ENCODE measurements at regions not wholly inside any gene's neighbourhood (a gene's known extent, or its start where the extent isn't known, plus 50 kb on each side); places are given as distances from the start of the nearest gene placed in this dataset.

- Histone ChIP-seq H3K4me2 (ENCODE audit: insufficient read depth, low read length, poor library complexity, severe bottlenecking) (no peak overlapping the region), H3K27me3 (ENCODE audit: control insufficient read depth in 3 of 3, insufficient read depth in 3 of 3, low read depth in 1 of 3, low read length in 3 of 3) (no peaks in the 10 kb centered on the region)
Measured at GRCh38 chr11:80698637-80699036, 1257.8 kb upstream of the TENM4 start.

GRCh38 chr11:80694385-80694784 is 1253.6 kb upstream of the TENM4 start:
- Histone ChIP-seq H2AK5ac (ENCODE audit: low read depth, low read length) (no peak overlapping the region), H2BK5ac (ENCODE audit: low read length) (no peak overlapping the region)

More at GRCh38 chr11:80698637-80699036, 1257.8 kb upstream of the TENM4 start:
- Histone ChIP-seq H3K79me1 (ENCODE audit: low read depth, low read length) (no peaks in the 10 kb centered on the region), H4K8ac (ENCODE audit: low read depth, low read length) (no peak overlapping the region), H2BK12ac (ENCODE audit: low read length) (no peak overlapping the region), H3K4me3 (ENCODE audit: low read length in 2 of 2) (no peak overlapping the region), H3K23ac (ENCODE audit: low read depth, low read length, poor library complexity) (no peak overlapping the region), H3K4me1 (ENCODE audit: control insufficient read depth in 2 of 2, insufficient read depth in 1 of 2, low read depth in 1 of 2, low read length in 2 of 2) (no peaks in the 10 kb centered on the region), H2AK5ac (ENCODE audit: low read depth, low read length) (no peak overlapping the region), H3K14ac (ENCODE audit: low read length) (no peak overlapping the region), H3K36me3 (replicated peaks in 1 of 2; ENCODE audit: control insufficient read depth in 2 of 2, insufficient read depth in 2 of 2, low read length in 2 of 2) (no peaks in the 10 kb centered on the region), H2AFZ (ENCODE audit: low read length) (no peak overlapping the region), H3K9me3 (replicated peaks in 1 of 2; ENCODE audit: control insufficient read depth in 2 of 2, insufficient read depth in 1 of 2, low read depth in 1 of 2, low read length in 2 of 2) (no peaks in the 10 kb centered on the region), H4K91ac (ENCODE audit: low read depth, low read length, poor library complexity) (no peak overlapping the region), H2BK120ac (ENCODE audit: low read depth, low read length) (no peak overlapping the region), H3K9ac (ENCODE audit: low read depth, low read length, poor library complexity) (no peak overlapping the region), H2BK15ac (ENCODE audit: low read length) (no peak overlapping the region), H3K27ac (replicated peaks; ENCODE audit: low read length) (no peak overlapping the region), H3K18ac (ENCODE audit: low read length) (no peak overlapping the region), H2BK5ac (ENCODE audit: low read length) (no peak overlapping the region), H3K4ac (ENCODE audit: low read length) (no peak overlapping the region)
- DNase-seq (ENCODE audit: low spot score): no peak
- no CpG with 5 or more reads among the region's 1 CpG for WGBS, 2 donors (ENCODE audit: extremely low coverage in 2 of 2, insufficient read length in 2 of 2, insufficient replicate concordance in 1 of 2)

DNA sequence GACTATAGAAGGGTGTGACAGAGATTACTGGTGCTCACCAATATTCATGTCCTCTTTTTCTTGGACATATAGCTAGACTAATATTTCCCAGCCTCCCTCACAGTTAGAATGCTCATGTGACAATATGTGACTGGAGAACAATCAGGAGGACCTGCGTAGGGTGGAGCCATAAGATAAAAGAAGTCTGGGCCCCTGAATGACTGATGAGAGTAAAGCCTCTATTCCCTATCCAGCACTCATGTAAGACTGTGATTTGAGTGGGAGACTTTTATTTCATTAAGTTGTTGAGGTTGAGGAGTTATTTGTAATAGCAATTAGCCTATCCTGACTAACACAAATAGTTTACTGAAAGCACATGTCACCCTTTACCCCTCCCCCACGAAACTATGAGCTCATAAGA is 1247.1 kb upstream of the TENM4 start:
- Histone ChIP-seq H3K9me3 (replicated peaks in 1 of 2; ENCODE audit: control insufficient read depth in 2 of 2, insufficient read depth in 1 of 2, low read depth in 1 of 2, low read length in 2 of 2) (no peaks in the 10 kb centered on the region), H3K14ac (ENCODE audit: low read length) (no peak overlapping the region), H2AFZ (ENCODE audit: low read length) (no peak overlapping the region), H3K23ac (ENCODE audit: low read depth, low read length, poor library complexity) (no peak overlapping the region), H3K79me1 (ENCODE audit: low read depth, low read length) (no peaks in the 10 kb centered on the region), H3K4me2 (ENCODE audit: insufficient read depth, low read length, poor library complexity, severe bottlenecking) (no peak overlapping the region), H3K9ac (ENCODE audit: low read depth, low read length, poor library complexity) (no peak overlapping the region), H3K4me1 (ENCODE audit: control insufficient read depth in 2 of 2, insufficient read depth in 1 of 2, low read depth in 1 of 2, low read length in 2 of 2) (no peaks in the 10 kb centered on the region), H2AK5ac (ENCODE audit: low read depth, low read length) (no peak overlapping the region), H3K27me3 (ENCODE audit: control insufficient read depth in 3 of 3, insufficient read depth in 3 of 3, low read depth in 1 of 3, low read length in 3 of 3) (no peaks in the 10 kb centered on the region), H2BK12ac (ENCODE audit: low read length) (no peak overlapping the region), H2BK5ac (ENCODE audit: low read length) (no peak overlapping the region), H4K8ac (ENCODE audit: low read depth, low read length) (no peak overlapping the region), H3K18ac (ENCODE audit: low read length) (no peak overlapping the region), H2BK15ac (ENCODE audit: low read length) (no peak overlapping the region), H3K4ac (ENCODE audit: low read length) (no peak overlapping the region), H2BK120ac (ENCODE audit: low read depth, low read length) (no peak overlapping the region), H4K91ac (ENCODE audit: low read depth, low read length, poor library complexity) (no peak overlapping the region), H3K36me3 (replicated peaks in 1 of 2; ENCODE audit: control insufficient read depth in 2 of 2, insufficient read depth in 2 of 2, low read length in 2 of 2) (no peaks in the 10 kb centered on the region), H3K27ac (replicated peaks; ENCODE audit: low read length) (no peak overlapping the region), H3K4me3 (ENCODE audit: low read length in 2 of 2) (no peak overlapping the region)
- DNase-seq (ENCODE audit: low spot score): no peak
- no CpG with 5 or more reads among the region's 2 CpGs for WGBS, 2 donors (ENCODE audit: extremely low coverage in 2 of 2, insufficient read length in 2 of 2, insufficient replicate concordance in 1 of 2)

More at GRCh38 chr11:80694385-80694784, 1253.6 kb upstream of the TENM4 start:
- H3K9ac ChIP-seq (ENCODE audit: low read depth, low read length, poor library complexity): no peak overlapping the region
- H3K27me3 ChIP-seq (ENCODE audit: control insufficient read depth in 3 of 3, insufficient read depth in 3 of 3, low read depth in 1 of 3, low read length in 3 of 3): no peaks in the 10 kb centered on the region
- no peak overlapping the region for H3K14ac ChIP-seq (ENCODE audit: low read length)
- no peak overlapping the region for H2BK15ac ChIP-seq (ENCODE audit: low read length)
- no peak overlapping the region for H3K23ac ChIP-seq (ENCODE audit: low read depth, low read length, poor library complexity)
- H3K18ac ChIP-seq (ENCODE audit: low read length): no peak overlapping the region
- H2BK120ac ChIP-seq (ENCODE audit: low read depth, low read length): no peak overlapping the region
- no peak overlapping the region for H2BK12ac ChIP-seq (ENCODE audit: low read length)
- H3K4me1 ChIP-seq (ENCODE audit: control insufficient read depth in 2 of 2, insufficient read depth in 1 of 2, low read depth in 1 of 2, low read length in 2 of 2): no peaks in the 10 kb centered on the region
- no peak overlapping the region for H4K91ac ChIP-seq (ENCODE audit: low read depth, low read length, poor library complexity)
- H3K4me2 ChIP-seq (ENCODE audit: insufficient read depth, low read length, poor library complexity, severe bottlenecking): no peak overlapping the region
- no peak overlapping the region for H3K27ac ChIP-seq (replicated peaks; ENCODE audit: low read length)
- no peaks in the 10 kb centered on the region for H3K9me3 ChIP-seq (replicated peaks in 1 of 2; ENCODE audit: control insufficient read depth in 2 of 2, insufficient read depth in 1 of 2, low read depth in 1 of 2, low read length in 2 of 2)
- no peaks in the 10 kb centered on the region for H3K36me3 ChIP-seq (replicated peaks in 1 of 2; ENCODE audit: control insufficient read depth in 2 of 2, insufficient read depth in 2 of 2, low read length in 2 of 2)
- no peak for DNase-seq (ENCODE audit: low spot score)
- H2AFZ ChIP-seq (ENCODE audit: low read length): no peak overlapping the region
- H3K79me1 ChIP-seq (ENCODE audit: low read depth, low read length): no peaks in the 10 kb centered on the region
- no peak overlapping the region for H3K4me3 ChIP-seq (ENCODE audit: low read length in 2 of 2)
- H3K4ac ChIP-seq (ENCODE audit: low read length): no peak overlapping the region
- H4K8ac ChIP-seq (ENCODE audit: low read depth, low read length): no peak overlapping the region

DNA sequence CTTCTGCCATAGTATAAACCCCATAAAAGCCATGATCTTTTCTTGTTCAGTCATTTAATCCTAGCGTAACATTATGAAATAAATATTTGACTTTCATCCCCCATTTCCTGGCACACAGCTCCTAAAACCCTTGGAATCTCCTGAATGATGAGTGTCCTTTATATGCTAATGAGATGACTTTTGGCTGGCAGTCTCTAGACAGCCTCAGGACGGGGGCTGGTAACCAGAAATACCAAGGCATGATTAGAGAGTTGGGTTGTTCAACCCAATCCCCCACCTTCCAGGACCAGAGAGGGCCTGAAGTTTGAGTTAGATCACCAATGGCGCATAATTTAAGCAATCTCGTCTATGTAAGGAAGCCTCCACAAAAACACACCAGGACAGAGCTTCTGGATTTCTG is 1246.1 kb upstream of the TENM4 start:
- no peak for DNase-seq (ENCODE audit: low spot score)
- H3K79me1 ChIP-seq (ENCODE audit: low read depth, low read length): no peaks in the 10 kb centered on the region
- H3K27me3 ChIP-seq (ENCODE audit: control insufficient read depth in 3 of 3, insufficient read depth in 3 of 3, low read depth in 1 of 3, low read length in 3 of 3): no peaks in the 10 kb centered on the region
- H2BK120ac ChIP-seq (ENCODE audit: low read depth, low read length): no peak overlapping the region
- no peak overlapping the region for H2AFZ ChIP-seq (ENCODE audit: low read length)
- H2BK12ac ChIP-seq (ENCODE audit: low read length): no peak overlapping the region
- no peak overlapping the region for H3K4me2 ChIP-seq (ENCODE audit: insufficient read depth, low read length, poor library complexity, severe bottlenecking)
- WGBS, 2 donors (ENCODE audit: extremely low coverage in 2 of 2, insufficient read length in 2 of 2, insufficient replicate concordance in 1 of 2): no CpG with 5 or more reads among the region's 4 CpGs
- H3K36me3 ChIP-seq (replicated peaks in 1 of 2; ENCODE audit: control insufficient read depth in 2 of 2, insufficient read depth in 2 of 2, low read length in 2 of 2): no peaks in the 10 kb centered on the region
- H3K18ac ChIP-seq (ENCODE audit: low read length): no peak overlapping the region
- no peak overlapping the region for H2BK5ac ChIP-seq (ENCODE audit: low read length)
- H3K9ac ChIP-seq (ENCODE audit: low read depth, low read length, poor library complexity): no peak overlapping the region
- H2AK5ac ChIP-seq (ENCODE audit: low read depth, low read length): no peak overlapping the region
- no peak overlapping the region for H3K4me3 ChIP-seq (ENCODE audit: low read length in 2 of 2)
- H3K4ac ChIP-seq (ENCODE audit: low read length): no peak overlapping the region
- no peaks in the 10 kb centered on the region for H3K9me3 ChIP-seq (replicated peaks in 1 of 2; ENCODE audit: control insufficient read depth in 2 of 2, insufficient read depth in 1 of 2, low read depth in 1 of 2, low read length in 2 of 2)
- no peak overlapping the region for H3K27ac ChIP-seq (replicated peaks; ENCODE audit: low read length)
- H3K23ac ChIP-seq (ENCODE audit: low read depth, low read length, poor library complexity): no peak overlapping the region
- no peak overlapping the region for H3K14ac ChIP-seq (ENCODE audit: low read length)
- no peak overlapping the region for H2BK15ac ChIP-seq (ENCODE audit: low read length)
- no peaks in the 10 kb centered on the region for H3K4me1 ChIP-seq (ENCODE audit: control insufficient read depth in 2 of 2, insufficient read depth in 1 of 2, low read depth in 1 of 2, low read length in 2 of 2)
- no peak overlapping the region for H4K8ac ChIP-seq (ENCODE audit: low read depth, low read length)
- H4K91ac ChIP-seq (ENCODE audit: low read depth, low read length, poor library complexity): no peak overlapping the region
